HG03159 (cell line): ENCODE measurements at regions not wholly inside any gene's neighbourhood (a gene's known extent, or its start where the extent isn't known, plus 50 kb on each side); places are given as distances from the start of the nearest gene placed in this dataset.

ENCODE experiments used
- ATAC-seq: cut with Tn5 transposase; IDR thresholded peaks from one replicate; pipeline ENCODE4 v1.9.1; 2021; ENCODE audit warnings: mild to moderate bottlenecking, moderate library complexity; ENCODE audit not compliant: unreplicated experiment

DNA sequence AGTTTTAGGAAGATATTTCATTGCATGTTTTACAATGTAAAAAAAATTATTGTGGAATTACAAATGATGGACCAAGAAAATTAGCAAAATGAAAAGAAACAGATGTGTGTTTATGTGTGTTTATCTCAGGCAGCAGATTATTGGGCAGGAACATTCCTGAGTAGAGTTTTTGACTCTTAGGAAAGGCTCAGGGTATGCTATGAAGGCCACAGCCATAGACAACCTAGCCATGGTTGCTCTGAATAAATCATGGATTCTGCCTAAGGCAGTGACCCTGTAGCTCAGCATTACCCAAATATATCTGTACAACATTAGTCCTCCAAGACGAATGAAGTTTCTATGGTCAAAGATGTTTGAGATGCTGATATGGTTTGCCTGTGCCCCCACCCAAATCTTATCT, 298.3 kb downstream of the PTEN start:
- no peak for ATAC-seq

DNA sequence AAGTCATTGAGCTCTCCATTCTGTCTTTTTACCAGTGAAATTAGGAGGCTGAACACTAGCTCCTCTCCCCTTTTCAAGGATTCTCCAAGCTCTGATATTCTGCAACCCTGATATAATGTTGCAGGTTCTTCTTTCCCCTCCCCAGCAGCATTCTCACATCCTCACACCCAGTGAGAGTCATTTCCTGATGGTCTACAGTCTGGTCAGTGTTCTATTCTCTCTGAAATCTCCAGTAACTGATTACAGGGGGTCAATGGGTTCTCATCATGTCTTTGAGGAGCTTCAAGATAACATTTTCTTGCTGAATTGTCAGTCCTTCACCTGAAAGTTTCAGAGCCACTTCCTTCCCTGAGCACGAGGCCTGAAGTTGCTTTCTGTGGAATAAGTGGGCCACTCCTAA, 299.4 kb downstream of the PTEN start:
- ATAC-seq = no peak

DNA sequence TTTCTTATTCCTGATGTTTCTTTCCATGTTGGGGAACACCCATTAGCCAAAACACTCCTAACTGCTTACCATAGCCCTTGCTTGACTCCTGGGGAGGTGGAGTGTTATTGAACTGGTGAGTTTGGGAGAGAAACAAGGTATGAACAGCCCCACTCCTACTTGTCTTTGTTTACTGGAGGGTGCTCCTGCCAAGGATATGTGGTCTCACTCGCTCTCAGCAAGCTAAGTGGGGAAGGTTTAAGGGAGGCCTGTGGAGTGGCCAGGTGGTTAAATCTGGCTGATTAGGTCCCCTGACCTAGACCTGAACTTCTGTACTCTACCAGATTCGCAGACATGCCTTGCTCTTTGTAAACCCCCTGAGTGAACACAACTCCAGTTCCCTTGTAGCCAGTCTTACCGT, 300.1 kb downstream of the PTEN start:
- no peak for ATAC-seq

DNA sequence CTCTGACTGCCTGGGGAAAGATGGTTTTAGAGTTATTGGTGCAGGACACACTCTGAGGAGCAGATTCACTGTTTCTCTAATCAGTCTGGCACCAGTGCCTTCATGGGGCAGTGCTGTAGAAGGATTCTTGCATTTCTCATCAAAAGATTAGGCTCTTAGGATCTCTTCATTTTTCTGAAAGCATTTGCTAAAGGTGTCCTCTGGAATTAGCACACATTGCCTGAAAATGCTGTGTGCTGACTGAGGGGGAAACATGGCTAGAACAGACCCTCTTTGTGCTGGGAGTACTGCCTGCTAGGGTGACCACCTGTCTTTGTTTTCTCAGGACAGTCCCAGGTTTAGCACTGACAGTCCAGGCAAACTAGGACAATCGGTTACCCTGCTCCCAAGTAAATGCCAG, 301.0 kb downstream of the PTEN start:
- ATAC-seq = no peak

DNA sequence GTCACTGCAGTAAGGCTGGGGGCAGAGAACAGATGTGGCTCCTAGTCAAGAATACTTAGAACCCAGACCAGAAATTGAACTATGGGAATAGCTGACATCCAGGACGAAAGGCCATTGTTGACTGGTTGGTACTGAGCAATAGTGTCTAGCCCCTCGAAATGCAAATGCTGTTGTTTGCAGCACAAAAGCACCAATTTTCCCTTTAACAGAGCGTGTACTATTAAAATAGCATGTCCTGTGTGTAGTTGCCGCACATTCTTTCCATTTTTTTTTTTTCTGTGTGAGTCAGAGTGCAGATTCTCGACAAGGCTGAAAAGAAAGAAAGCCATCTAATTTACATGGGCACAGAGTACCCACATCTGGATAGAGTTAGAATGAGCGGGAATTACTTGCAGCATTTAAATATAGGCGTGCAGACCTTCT, 302.4 kb downstream of the PTEN start:
- no peak for ATAC-seq

DNA sequence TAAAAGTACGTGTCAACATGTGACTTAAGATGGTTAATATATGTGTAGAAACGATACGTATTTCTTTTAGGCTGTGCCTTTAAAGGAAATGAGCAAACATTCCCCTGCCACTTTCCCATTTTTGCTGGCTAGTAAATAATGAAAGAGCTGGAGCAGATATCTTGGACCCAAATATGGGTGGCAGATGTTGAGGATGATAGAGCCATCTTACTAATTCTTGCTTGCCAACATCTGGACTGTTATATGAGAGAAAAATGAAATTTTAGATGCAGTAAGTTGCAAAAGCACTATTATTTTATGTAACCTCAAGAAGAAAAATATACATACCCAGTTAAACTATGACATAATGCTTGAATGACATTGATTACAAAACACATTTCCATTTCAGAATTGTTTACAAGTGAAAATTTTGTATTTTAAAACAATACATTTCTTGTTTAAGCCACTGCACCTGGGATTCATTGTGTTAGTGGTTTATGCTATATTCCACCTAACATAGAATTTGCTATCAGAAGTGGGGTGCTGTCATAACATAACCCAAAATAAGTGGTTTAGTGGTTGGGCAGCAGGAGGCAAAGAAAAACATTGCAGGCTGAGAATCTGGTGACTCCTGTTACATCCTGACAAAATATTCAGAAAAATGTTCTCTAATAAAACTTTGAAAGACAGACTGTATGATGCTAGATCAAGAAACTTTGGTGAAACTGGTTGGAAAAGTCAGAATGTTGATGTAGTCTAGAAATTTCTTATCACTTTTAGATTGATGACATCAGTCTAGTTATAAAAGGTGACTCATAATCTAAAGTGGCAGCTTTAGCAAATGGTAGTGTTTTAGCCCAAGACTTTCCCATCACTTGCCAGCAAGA, 305.0 kb downstream of the PTEN start:
- ATAC-seq = no peak

DNA sequence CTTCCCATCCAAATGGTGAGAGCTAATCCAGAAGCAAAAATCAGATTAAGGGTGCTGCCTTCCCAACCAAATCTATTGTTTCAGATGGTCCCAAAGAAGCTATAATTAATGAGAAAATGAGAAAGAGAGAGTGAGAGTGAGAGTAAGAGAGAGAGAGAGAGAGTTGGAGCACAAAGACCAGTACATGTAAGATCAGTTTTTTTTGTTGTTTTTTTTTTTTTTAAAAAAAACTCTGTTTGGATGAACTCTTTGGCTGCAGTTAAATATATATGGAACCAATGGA, 305.6 kb downstream of the PTEN start:
- no peak for ATAC-seq

DNA sequence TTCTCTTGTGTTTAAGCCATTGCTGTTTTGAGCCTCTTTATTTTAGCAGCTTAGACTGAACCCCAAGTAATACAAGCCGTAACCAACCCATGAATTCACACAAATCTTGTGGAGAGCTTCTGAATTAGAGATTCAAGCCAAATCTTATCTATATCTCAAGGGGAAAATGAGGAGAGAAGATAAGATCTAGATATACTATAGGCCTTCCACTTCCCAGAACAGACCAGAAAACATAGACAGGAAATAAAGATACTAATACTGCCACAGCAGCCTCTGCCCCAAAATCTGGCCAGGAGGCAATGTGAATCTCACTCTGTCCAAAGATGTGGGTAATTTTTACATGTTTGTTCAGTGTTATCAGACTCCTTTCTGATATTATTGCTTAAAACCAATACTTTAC, 307.2 kb downstream of the PTEN start:
- no peak for ATAC-seq

DNA sequence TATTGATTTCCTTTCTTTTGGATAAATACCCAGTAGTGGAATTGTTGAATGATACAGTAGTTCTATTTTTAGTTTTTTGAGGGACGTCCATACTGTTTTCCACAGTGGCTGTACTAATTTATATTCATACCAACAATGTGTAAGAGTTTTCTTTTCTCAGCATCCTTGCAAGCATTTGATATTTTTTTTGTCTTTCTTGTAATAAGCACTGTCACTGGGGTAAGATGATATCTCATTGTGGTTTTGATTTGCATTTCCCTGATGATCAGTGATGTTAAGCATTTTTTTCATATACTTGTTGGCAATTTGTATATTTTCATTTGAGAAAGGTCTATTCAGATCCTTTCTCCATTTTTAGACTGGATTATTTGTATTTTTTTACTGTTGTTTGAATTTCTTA, 308.7 kb downstream of the PTEN start:
- ATAC-seq = no peak

DNA sequence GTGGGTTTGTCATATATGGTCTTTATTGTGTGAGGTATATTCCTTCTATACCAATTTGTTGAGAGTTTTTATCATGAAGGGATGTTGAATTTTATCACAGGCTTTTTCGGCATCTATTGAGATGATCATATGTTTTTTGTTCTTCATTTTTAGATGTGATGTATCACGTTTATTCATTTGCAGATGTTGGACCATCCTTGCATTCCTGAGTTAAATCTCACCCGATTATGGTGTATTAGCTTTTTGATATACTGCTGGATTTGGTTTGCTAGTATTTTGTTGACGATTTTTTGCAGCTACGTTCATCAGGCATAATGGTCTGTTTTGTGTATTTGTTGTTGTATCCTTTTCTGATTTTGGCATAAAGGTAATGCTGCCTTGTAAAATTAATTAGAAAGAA, 311.0 kb downstream of the PTEN start:
- no peak for ATAC-seq

DNA sequence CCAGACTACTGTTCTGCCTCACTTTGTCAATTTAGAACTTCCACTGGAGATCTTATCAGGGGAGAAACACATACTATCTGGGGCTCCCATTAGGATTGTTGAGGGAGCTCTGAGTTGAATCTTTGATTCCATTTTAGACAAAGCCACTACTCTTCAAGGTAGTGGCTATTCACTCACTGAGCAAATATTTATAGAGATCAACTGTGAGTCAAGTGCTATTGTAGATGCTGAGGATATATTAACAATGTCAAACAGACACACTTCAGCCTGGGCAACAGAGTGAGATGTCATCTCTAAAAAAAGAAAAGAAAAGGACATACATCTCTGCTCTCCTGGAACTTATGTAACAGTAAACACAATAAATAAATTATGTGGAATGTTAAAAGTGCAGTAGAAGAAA, 315.3 kb downstream of the PTEN start:
- ATAC-seq = no peak

DNA sequence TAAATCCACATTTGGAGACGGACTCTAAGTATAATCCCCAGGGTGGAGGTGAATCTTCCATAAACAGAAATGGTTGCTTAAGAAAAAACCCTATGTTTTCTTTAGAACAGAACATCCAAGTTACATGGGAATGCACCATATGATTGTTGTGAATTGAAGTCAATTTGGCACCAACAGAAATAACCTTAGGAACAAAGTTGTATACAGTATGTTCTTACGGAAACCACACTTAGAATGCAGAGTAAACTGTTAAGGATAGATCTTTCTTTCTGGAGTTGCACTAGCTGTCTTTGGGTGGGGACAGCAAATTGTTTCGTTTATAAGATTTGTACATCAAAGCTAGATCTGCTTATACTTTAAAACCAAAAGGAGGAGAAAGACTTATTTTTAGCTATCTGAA, 316.4 kb downstream of the PTEN start:
- ATAC-seq = no peak

DNA sequence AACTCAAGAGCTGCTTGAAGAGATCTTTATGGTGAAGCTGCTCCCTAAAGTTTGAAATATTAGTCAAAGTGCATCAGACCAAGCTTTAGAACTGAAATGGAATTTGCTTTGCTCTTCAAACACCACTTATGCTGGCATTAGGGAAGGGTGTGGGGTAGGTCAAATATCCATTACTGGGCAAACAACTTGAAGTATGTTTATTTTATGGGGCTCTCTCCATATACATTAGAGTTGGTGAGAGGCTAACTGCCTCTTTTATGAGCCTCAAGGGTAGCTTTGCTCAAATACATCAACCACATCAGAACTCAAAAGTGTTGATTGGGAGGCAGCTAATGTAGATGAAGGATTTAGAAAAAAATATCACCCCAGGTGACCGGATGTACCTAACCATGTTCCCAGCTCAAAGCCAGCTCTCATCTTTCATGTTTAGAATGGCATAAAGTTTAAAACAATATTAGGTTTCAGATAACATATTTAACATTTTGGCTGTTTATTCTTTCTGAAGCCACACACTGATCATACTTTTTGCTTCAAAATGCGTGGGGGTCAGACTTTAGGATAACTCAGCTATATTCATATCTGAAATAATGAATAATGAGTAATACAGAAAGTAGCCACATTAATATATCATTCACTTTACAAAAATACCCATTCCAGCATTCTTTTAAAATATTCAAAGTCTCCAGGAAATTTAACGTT, 318.6 kb downstream of the PTEN start:
- no peak for ATAC-seq

DNA sequence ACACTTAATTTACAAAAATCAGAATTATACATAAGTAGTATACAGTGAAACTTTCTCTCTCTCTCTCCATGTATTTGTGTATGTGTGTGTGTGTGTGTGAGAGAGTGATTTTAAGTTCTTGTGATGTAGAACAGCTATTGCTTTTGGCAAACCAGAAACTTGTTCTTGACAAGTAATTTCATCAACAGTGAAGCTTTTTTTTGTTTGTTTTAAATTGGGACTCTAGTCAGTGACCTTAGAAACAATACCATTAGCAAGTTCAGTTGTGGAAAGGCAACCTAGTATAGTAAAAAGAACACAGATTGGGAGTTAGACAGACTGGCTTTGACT, 319.1 kb downstream of the PTEN start:
- ATAC-seq = no peak

DNA sequence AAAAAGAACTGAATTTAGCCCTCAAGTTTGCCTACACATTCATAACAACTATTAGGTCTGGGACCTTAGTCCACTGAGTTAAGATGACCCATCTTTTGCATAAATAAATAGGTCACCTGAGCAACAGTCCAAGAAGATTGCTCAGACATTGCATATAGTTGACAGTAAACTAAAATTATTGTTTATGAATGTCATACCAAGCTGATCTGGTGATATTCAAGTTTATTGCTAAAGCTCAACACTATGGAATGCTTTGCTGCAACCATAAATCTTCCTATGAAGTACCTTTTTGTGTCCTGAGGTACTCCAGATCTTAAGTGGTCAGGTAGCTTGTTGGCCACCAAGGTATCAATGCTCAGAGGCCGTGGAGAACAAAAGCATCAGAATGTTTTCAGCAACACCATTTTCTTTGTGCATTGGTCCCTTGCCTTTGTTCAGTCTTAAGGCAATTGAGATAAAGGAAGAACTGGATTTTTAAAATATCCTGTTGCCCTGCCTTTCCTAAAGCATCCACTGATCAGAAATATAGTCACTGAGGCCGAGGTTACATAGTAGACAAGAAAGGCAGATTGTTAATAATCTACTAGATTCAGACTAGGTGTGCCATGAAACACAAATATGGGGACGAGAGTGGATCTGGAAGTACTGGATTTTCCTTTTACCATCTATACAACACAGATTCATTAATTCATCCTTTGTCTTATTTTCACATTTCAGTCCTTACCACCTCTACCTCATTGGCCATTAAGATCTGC, 321.3 kb downstream of the PTEN start:
- no peak for ATAC-seq

DNA sequence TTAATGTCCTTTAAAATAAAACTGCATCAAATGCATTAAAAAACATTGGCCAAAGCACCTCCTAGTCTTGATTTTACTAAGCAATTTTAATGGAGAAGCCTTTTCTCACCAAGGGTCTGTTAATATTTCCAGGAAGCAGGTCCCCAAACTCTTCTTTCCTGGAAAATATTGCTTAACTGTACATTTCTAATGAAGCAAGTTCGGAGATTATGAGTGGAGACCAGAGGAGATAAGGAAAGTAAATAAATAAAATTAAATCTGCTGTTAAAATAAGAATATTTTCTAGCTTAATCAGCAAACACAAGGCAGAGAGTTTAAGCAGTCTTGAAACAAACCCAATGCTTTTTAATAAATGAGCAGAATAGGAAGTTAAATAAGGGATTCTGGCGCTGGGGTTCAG, 322.4 kb downstream of the PTEN start:
- ATAC-seq = no peak

DNA sequence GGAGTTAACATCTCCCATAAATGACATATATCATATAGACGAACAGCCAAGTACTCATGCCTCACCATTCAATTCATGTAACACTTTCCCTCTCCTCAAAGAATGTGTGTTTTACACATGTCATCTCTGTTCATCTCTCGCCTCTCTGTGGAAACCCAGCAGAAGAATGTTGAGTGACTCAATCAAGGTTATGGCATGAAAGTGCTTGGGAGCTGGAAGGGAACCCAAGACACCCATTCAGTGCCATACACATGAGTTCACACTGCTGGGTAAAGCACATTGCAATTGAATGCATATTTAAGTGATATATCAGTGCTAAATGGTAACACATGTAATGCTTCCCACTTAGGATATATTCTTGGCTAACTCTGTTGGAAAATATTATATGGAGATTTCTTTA, 322.9 kb downstream of the PTEN start:
- ATAC-seq = no peak

DNA sequence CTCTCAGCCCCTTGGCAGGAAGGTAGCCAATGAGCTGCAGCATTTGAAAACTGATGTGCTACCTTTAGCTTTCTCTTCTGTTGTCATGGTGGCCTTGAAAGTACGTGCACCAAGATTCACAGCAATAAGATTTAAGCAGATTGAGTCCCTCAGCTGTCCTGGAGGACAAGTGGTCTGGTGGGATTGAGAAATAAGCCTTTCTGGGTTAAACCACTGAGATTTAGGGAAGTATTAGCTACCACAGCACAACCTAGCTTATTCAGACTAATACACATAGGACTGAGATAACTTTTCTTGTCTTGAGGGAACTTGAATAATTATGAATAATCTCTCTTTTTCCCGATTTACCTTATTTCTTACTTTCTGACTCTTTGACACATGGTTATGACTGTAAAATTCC, 324.0 kb downstream of the PTEN start:
- no peak for ATAC-seq

DNA sequence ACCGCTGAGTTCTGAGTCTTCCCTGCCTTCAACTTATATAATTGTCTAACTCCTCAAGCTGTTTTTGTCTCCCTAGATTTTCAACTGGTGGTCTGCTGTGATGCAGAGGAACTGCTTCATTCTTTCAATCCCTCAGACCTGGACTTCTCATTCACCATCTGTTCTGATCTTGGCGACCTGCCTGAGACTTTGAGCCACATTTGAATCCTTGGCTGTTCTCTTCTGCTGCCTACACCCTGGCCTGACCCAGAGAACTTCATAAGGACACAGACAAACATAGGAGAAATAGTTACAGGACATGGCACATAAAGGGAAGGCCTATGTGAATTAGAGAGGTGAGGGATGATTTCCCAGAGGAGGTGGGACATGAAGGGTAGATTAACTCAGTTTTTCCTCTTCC, 326.7 kb downstream of the PTEN start:
- no peak for ATAC-seq

DNA sequence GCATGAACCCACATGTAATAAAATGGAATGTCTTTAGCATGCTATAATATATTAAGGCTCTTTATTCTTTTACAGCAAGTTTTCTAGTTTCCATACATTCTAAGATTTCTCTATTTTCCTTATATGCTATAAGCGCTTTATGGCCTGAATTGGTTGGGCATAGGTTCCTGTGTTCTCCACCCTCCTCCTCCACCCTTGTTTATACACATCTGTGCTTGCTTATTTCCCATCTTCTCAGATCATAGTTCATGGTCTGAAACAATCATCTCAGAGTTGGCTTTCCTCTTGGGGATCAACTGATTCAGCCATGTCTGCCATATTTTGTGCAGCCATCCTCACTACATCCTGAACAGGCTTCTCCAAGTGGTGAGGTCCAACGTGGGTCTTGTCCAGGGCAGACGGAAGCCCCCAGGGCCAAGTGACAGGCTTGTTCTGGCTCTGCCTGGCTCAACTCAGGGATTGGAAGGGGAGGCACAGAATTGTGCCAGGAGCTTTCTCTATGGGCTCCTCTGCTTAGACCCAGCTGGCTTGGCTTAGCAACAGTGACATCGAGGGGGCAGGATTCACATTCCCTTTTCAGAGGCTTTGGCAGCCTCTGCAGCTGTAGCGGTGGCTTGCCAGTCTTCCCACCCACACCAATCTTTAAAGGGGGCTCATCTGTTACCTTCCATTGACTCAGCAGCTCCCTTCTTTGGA, 327.3 kb downstream of the PTEN start:
- ATAC-seq = no peak

DNA sequence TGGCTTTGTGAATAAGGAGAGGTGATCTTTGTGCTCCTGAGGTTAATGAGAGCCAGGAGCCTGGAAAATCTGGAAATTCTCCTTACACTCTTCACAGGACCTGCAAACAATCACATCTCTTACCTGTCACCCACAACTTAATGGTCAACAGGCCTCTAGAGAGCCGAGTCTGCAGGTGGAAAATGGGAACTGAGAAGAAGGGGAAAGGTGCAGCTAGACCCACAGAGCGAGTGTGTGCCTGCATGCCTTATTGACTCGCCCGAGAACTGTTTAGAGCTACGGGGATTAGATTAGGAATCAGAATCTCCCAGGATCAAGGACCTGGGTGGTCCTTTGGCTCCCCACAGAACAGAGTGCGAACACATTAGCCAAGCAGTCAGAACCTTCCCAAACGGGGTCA, 329.6 kb downstream of the PTEN start:
- no peak for ATAC-seq
